ENCODE measurements at regions not wholly inside any gene's neighbourhood (a gene's known extent, or its start where the extent isn't known, plus 50 kb on each side); places are given as distances from the start of the nearest gene placed in this dataset.
"Not testable (repeated sequence)": the region's sequence is repeated elsewhere in the genome, so short reads cannot be mapped to it uniquely, and the experiment has no call there.

DNA sequence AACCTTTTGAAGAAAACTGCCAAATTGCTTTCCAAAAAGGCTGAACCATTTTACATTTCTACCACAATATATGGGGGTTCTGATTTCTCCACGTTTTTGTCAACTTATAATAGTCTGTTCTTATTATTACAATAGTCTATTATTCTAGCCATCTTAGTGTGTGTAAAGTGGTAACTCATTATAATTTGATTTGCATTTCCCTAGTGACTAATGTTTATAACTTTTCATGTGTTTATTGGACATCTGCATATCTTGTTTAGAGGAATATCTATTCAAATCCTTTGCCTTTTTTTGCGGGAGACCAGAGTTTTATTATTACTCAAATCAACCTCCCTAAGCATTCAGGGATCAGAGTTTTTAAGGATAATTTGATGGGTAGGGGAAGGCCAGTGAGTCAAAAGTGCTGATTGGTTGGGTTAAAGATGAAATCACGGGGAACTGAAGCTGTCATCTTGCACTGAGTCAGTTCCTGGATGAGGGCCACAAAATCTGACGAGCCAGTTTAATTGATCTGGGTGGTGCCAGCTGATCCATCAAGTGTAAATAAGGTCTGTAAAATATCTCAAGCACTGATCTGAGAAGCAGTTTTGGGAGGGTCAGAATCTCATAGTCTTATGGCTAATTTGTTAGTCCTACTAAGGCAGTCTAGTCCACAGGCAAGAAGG is 303.4 kb upstream of the NCKAP5 start:
- DNase-seq (ENCODE audit: low read depth in 2 of 2): peak in 1 of 2 donors; percentile 10

GRCh38 chr2:133878326-133878725 is 310.1 kb upstream of the NCKAP5 start:
- no peak for DNase-seq (ENCODE audit: low read depth in 2 of 2)

- DNase-seq (ENCODE audit: low read depth in 2 of 2): no peak
These were observed 311.4 kb upstream of the NCKAP5 start for GRCh38 chr2:133879703-133880102.

DNA sequence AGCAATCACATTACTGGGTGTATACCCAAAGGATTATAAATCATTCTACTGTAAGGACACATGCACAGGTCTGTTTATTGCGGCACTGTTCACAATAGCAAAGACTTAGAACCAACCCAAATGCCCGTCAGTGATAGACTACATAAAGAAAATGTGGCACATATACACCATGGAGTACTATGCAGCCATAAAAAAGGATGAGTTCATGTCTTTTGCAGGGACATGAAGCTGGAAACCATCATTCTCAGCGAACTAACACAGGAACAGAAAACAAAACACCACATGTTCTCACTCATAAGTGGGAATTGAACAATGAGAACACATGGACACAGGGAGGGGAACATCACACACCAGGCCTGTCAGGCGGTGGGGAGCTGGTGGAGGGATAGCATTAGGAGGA is 313.9 kb upstream of the NCKAP5 start:
- DNase-seq (ENCODE audit: low read depth in 2 of 2): not testable (repeated sequence)

DNA sequence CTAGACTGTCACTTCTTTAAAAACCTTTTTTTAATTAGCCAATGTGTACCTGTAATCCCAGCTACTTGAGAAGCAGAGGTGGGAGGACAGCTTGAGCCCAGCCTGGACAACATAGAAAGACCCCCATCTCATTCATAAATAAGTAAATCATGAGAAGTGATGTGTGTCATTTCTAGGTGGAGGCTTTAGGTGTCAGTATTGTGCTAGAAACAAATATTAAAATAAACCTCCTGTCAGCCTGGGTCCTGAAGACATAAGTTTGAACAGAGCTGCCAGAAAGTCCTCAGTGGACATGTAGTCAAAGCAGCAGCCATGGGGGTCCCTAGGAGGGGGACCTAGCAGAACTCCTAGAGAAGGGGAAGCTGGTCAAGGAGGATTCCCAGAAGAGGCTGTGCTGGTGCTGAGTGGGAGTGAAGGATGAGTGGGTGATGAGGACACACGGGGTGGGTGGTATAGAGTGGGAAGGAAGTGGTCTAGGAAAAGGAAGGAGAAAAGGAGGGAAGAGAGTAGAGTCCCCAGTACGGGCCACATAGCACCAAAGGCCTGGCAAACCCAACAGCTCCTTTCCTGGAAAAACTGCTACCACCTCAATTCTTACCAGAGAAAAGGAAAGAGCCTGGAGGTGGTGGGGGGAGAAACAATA is 316.6 kb upstream of the NCKAP5 start:
- DNase-seq (ENCODE audit: low read depth in 2 of 2): peak; percentile 34 to 60

GRCh38 chr2:133885847-133886246 is 317.6 kb upstream of the NCKAP5 start:
- DNase-seq (ENCODE audit: low read depth in 2 of 2): peak in 1 of 2 donors; percentile 39

GRCh38 chr2:133886735-133887675 is 318.7 kb upstream of the NCKAP5 start:
- peak; percentile 69 to 75 for DNase-seq (ENCODE audit: low read depth in 2 of 2)

DNA sequence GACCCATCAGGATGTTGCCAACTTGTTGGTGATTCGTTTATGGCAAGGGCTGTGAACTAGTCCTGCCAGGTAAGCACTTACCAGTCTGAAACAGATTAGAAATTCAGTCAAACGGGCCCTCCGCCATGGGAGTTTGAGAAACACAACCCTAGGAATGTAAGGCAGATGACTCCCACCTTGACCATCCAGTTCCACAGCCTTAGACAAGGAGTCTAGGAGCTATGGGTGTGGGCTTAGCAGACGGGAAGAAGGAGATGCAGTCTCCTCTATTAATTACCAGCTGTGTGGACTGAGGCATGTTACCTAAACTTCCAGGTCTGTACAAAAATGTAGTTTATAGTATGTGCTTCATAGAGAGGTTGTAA is 319.4 kb upstream of the NCKAP5 start:
- no peak for DNase-seq (ENCODE audit: low read depth in 2 of 2)

GRCh38 chr2:133888107-133888506 is 319.8 kb upstream of the NCKAP5 start:
- DNase-seq (ENCODE audit: low read depth in 2 of 2): no peak

DNA sequence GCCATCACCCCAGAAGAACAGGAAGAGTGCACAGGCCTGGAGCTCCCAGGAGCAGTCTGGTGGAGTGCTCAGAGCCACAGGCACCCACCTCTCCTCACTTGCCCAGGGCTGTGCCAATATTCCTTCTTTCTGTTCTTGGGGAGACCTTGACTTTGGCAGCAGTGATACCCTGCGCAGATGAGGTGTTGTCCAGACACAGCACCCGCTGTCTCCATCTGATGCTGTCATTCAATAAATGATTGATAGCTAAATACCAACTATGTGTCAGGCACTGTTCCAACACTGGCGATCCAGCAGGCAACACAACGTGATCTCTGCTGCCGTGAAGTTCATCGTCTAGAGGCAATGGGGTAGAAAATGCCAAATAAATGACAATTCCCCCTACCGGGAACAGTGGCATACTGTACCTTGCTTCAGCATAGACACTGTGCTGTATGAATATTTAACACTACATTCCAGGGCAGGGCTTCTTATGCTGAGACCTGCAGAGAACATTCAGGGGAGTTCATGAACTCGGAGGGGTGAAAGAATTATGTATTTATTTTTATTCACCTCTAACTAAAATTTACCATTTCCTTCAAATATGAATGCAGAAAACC is 320.5 kb upstream of the NCKAP5 start:
- no peak for DNase-seq (ENCODE audit: low read depth in 2 of 2)

DNA sequence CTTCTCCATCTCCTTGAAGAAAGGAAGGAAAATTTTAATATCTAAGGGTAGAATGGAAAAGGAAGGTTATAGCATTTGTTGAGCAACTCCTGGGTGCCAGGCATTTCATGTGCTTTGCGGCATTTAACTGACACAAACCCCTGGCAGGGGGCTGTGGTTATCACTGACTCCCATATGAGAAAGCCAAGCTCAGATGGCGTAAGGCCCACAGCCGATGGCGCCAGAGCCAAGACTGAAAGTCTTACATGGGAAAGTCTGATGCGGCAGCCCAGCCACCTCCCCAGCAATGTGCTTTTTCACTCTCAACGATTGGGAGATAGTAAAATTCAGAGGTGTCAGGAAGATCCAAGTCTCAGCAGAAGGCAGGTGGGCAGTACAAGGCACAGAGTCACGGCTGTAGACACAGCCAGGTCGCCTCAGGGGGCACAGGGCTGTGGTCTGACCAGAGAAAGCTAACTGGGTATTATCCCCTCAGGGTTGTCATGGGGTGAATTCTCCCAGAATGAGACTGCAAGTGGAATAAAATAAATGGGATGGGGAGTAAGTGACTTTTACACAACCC is 324.2 kb upstream of the NCKAP5 start:
- DNase-seq (ENCODE audit: low read depth in 2 of 2): no peak

- DNase-seq (ENCODE audit: low read depth in 2 of 2): no peak
These were observed 326.2 kb upstream of the NCKAP5 start for GRCh38 chr2:133894429-133894828.

- DNase-seq (ENCODE audit: low read depth in 2 of 2): not testable (repeated sequence)
These were observed 329.6 kb upstream of the NCKAP5 start for GRCh38 chr2:133897838-133898237.

- no peak for DNase-seq (ENCODE audit: low read depth in 2 of 2)
These were observed 332.6 kb upstream of the NCKAP5 start for GRCh38 chr2:133900909-133901308.

DNA sequence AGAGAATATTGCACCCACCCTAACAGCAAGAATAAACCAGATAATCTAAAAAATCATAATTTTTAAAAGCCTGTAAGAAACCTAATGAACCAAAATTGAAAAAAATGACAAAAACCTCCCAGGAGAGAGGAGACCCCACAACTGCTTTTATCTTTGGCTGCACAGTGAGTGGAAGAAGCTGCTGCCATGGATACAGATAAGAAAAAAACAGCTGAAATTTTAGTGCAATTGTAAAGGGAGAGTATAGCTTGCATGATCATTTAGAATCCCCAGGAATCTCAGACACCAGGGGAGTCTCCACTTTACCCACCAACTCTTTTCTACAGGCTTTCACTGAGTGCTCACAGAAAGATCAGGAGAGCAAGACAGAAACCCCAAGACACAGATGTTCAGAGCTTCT is 338.1 kb upstream of the NCKAP5 start:
- DNase-seq (ENCODE audit: low read depth in 2 of 2): no peak

- no peak for DNase-seq (ENCODE audit: low read depth in 2 of 2)
These were observed 338.7 kb upstream of the NCKAP5 start for GRCh38 chr2:133906926-133907325.

DNA sequence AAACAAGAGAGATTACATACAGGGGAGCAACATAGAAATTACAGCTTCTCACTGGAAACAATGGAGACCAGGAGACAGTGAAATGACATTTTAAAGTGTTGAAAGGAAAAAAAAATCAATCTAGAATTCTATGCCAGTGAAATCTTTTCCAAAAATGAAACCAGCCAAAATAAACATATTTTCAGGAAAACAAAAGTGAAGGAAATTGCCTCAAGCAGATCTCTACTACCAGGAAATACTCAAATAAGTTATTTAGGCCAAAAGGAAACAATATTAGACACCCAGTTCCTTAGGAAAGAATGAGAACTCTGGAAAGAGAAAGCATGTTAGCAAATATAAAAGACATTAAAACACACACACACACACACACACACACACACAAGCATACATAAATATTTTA is 339.9 kb upstream of the NCKAP5 start:
- DNase-seq (ENCODE audit: low read depth in 2 of 2): peak; percentile 27 to 66

- DNase-seq (ENCODE audit: low read depth in 2 of 2): no peak
These were observed 335.7 kb upstream of the MGAT5 start for GRCh38 chr2:133918141-133918540.

GRCh38 chr2:133919285-133919684 is 334.6 kb upstream of the MGAT5 start:
- DNase-seq (ENCODE audit: low read depth in 2 of 2): no peak

DNA sequence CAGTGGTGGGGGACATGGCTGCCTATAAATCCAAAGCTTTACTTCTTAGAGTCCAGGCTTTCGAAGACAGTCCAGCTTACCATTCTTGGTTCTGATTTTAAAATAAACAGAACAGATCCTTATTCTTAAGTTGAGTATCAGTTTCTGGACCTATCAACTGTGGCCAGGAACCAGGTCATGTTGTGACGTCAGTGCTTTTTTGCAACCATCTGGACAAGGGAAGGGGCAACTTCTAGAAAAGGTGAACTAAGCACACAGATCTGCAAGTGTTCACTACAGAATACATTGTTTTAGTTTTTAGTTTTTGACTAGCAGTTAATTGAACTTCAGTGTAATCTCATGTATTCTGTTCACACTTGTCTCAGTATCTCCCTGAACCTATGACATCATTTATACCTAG is 326.0 kb upstream of the MGAT5 start:
- no peak for DNase-seq (ENCODE audit: low read depth in 2 of 2)

GRCh38 chr2:133936096-133936495 is 317.8 kb upstream of the MGAT5 start:
- no peak for DNase-seq (ENCODE audit: low read depth in 2 of 2)

- no peak for DNase-seq (ENCODE audit: low read depth in 2 of 2)
These were observed 317.3 kb upstream of the MGAT5 start for GRCh38 chr2:133936601-133937000.

All from lung microvascular endothelial cell (primary cell).